Osteoblast (primary cell): ENCODE measurements at regions not wholly inside any gene's neighbourhood (a gene's known extent, or its start where the extent isn't known, plus 50 kb on each side); places are given as distances from the start of the nearest gene placed in this dataset.
"Not testable (repeated sequence)": the region's sequence is repeated elsewhere in the genome, so short reads cannot be mapped to it uniquely, and the experiment has no call there.

Experiments
- DNase-seq: peaks from one replicate; pipeline ENCODE4 v3.0.0; 2011; ENCODE audit warnings: low spot score, mixed read lengths; ENCODE audit not compliant: insufficient read length; ENCODE audit errors: missing footprints
- H2AFZ ChIP-seq: 2 replicates; pipeline ENCODE4 v1.6.0; 2011; ENCODE audit warnings: mild to moderate bottlenecking, low read length
- H3K27ac ChIP-seq: 2 replicates; pipeline ENCODE4 v1.5.1; 2011; ENCODE audit warnings: mild to moderate bottlenecking, low read depth, low read length, moderate library complexity
- H3K27me3 ChIP-seq: 2 replicates; pipeline ENCODE4 v1.6.0; 2012; ENCODE audit warnings: mild to moderate bottlenecking, control low read depth, inconsistent platforms, low read length, moderate library complexity; ENCODE audit not compliant: insufficient read depth
- H3K36me3 ChIP-seq: 2 replicates; pipeline ENCODE4 v1.5.1; 2011; ENCODE audit warnings: mild to moderate bottlenecking, low read length, control low read depth, moderate library complexity; ENCODE audit not compliant: insufficient read depth
- H3K4me1 ChIP-seq: 2 replicates; pipeline ENCODE4 v1.5.1; 2011; ENCODE audit warnings: mild to moderate bottlenecking, low read length, control low read depth, moderate library complexity; ENCODE audit not compliant: insufficient read depth
- H3K4me2 ChIP-seq: 2 replicates; pipeline ENCODE4 v1.6.0; 2011; ENCODE audit warnings: mild to moderate bottlenecking, low read length; ENCODE audit not compliant: insufficient read depth
- H3K4me3 ChIP-seq: fragments of 200-600 bp; sonication (generic); 3 replicates; pipeline ENCODE4 v1.5.1; 2012; ENCODE audit warnings: mild to moderate bottlenecking, low read length, inconsistent platforms; ENCODE audit not compliant: insufficient read depth
- H3K79me2 ChIP-seq: 2 replicates; pipeline ENCODE4 v1.6.0; 2012; ENCODE audit warnings: mild to moderate bottlenecking, low read length, control low read depth, inconsistent platforms; ENCODE audit not compliant: insufficient read depth
- H3K9me3 ChIP-seq: 2 replicates; pipeline ENCODE4 v1.5.1; 2011; ENCODE audit warnings: low read depth, low read length, control low read depth
- H4K20me1 ChIP-seq: 2 replicates; pipeline ENCODE4 v1.6.0; 2012; ENCODE audit warnings: mild to moderate bottlenecking, low read length, control low read depth; ENCODE audit not compliant: insufficient read depth
- TF ChIP-seq, protein P1 (sequence below): IDR thresholded peaks from 2 replicates; pipeline ENCODE4 v1.5.1; 2011; ENCODE audit warnings: mild to moderate bottlenecking, low read depth, low read length, moderate library complexity; ENCODE audit errors: extremely low read depth

- H3K4me2 ChIP-seq, H3K4me1 ChIP-seq, H3K79me2 ChIP-seq, H3K4me3 ChIP-seq, H3K9me3 ChIP-seq, H3K27ac ChIP-seq, H4K20me1 ChIP-seq, H2AFZ ChIP-seq, DNase-seq, H3K36me3 ChIP-seq, H3K27me3 ChIP-seq: not testable (repeated sequence)
Observed at GRCh38 chr2:35436893-35437292, 918.7 kb upstream of the CRIM1 start.

GRCh38 chr2:35428548-35428947 lies 927.0 kb upstream of the CRIM1 start:
- H2AFZ ChIP-seq, result no peak overlapping the region
- H3K36me3 ChIP-seq, result no peaks in the 10 kb centered on the region
- no peaks in the 10 kb centered on the region for H4K20me1 ChIP-seq
- no peaks in the 10 kb centered on the region for H3K79me2 ChIP-seq
- no peaks in the 10 kb centered on the region for H3K4me1 ChIP-seq
- no peaks in the 10 kb centered on the region for H3K9me3 ChIP-seq
- DNase-seq, result no peak
- H3K4me2 ChIP-seq, result no peak overlapping the region
- no peak overlapping the region for H3K4me3 ChIP-seq
- H3K27me3 ChIP-seq, result no peaks in the 10 kb centered on the region
- no peak overlapping the region for H3K27ac ChIP-seq
- TF ChIP-seq, protein P1, sequence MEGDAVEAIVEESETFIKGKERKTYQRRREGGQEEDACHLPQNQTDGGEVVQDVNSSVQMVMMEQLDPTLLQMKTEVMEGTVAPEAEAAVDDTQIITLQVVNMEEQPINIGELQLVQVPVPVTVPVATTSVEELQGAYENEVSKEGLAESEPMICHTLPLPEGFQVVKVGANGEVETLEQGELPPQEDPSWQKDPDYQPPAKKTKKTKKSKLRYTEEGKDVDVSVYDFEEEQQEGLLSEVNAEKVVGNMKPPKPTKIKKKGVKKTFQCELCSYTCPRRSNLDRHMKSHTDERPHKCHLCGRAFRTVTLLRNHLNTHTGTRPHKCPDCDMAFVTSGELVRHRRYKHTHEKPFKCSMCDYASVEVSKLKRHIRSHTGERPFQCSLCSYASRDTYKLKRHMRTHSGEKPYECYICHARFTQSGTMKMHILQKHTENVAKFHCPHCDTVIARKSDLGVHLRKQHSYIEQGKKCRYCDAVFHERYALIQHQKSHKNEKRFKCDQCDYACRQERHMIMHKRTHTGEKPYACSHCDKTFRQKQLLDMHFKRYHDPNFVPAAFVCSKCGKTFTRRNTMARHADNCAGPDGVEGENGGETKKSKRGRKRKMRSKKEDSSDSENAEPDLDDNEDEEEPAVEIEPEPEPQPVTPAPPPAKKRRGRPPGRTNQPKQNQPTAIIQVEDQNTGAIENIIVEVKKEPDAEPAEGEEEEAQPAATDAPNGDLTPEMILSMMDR, result no peak

DNA sequence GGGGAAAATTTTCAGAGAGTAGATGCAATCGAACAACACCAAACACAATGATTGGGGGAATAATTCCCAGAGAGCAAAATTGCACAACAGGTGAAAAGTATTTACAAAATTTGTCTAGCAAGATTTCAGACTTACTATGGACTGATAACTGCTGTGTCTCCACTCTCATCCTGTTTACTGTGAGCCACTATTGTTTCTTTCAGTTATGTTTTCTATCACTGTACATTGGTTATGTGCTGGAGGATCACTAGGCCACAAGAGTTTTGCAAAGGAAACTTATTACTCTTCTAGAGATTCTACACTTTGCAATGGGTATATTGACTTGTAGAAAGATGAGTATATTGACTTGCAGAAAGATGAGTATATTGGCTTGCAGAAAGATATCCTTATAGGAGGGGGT lies 934.1 kb upstream of the CRIM1 start:
- H2AFZ ChIP-seq, result no peak overlapping the region
- DNase-seq, result no peak
- no peaks in the 10 kb centered on the region for H3K9me3 ChIP-seq
- H3K4me3 ChIP-seq, result no peak overlapping the region
- TF ChIP-seq, protein P1, result no peak
- H3K79me2 ChIP-seq, result no peaks in the 10 kb centered on the region
- no peaks in the 10 kb centered on the region for H3K4me1 ChIP-seq
- H3K27me3 ChIP-seq, result no peaks in the 10 kb centered on the region
- no peaks in the 10 kb centered on the region for H3K36me3 ChIP-seq
- H4K20me1 ChIP-seq, result no peaks in the 10 kb centered on the region
- no peak overlapping the region for H3K27ac ChIP-seq
- no peak overlapping the region for H3K4me2 ChIP-seq

DNA sequence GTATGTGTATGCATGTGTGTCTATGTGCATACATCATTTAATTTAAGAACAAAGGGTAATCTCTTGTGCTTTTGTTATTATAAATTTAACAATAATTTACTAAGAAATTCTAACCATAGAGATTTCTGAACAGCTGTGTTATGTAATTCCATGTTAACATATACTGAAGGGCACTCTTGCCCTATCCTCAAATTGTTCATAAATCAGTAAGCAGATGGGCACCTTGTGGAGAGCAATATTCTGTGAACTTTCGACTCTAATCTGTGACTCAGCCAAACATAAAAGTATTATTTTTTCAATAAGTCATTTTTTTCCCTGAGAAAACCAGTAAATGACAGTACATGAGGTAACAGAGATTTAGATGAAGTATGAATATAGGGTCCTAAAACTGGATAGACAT lies 938.3 kb upstream of the CRIM1 start:
- Histone ChIP-seq H3K27ac (no peak overlapping the region), H3K4me1 (no peaks in the 10 kb centered on the region), H3K79me2 (no peaks in the 10 kb centered on the region), H3K27me3 (no peaks in the 10 kb centered on the region), H2AFZ (no peak overlapping the region), H4K20me1 (no peaks in the 10 kb centered on the region), H3K9me3 (no peaks in the 10 kb centered on the region), H3K4me2 (no peak overlapping the region), H3K4me3 (no peak overlapping the region), H3K36me3 (no peaks in the 10 kb centered on the region)
- TF ChIP-seq, protein P1, result no peak
- DNase-seq, result no peak
